ENCODE measurements at regions not wholly inside any gene's neighbourhood (a gene's known extent, or its start where the extent isn't known, plus 50 kb on each side); places are given as distances from the start of the nearest gene placed in this dataset.
A peak's percentile ranks its signal among the peaks of the same experiment; 100 is the strongest.
"Not testable (repeated sequence)": the region's sequence is repeated elsewhere in the genome, so short reads cannot be mapped to it uniquely, and the experiment has no call there.

DNA sequence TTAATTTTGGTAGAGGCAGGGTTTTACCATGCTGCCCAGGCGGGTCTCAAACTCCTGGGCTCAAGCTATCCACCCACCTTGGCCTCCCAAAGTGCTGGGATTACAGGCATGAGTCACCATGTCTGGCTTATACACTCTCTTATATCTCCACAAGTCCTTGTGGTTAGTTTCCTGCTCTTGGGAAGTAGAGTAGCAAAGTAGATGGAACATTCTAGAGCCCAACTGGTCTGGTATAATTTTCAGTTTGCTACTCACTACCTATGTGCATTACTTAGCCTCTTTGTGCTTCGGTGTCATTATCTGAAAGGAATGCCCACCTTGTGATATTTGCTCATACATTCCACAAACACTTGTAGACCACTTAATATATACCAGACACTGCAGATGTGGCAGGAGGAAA lies 96.6 kb upstream of the IPO9 start:
- H3K9me3 ChIP-seq (ENCODE audit: control insufficient read depth, insufficient read depth, low read length) = no peaks in the 10 kb centered on the region
- ChIA-PET POLR2A (interaction anchor here (0.6 kb wide), 1 partner anchor 24 kb away, joined by 3 read pairs; no protein-coding TSS in a partner anchor), CTCF (interaction anchor here (1.2 to 1.4 kb wide), 2 partner anchors 171 to 173 kb away, joined by 3 to 4 read pairs; no protein-coding TSS in a partner anchor)
- no peak overlapping the region for H3K4me3 ChIP-seq (ENCODE audit: low read depth, low read length)
- peak overlapping the region; percentile 31 for H3K27ac ChIP-seq (ENCODE audit: low read depth, low read length)
- DNase-seq (ENCODE audit: low read depth, low spot score) = no peak
- H3K27me3 ChIP-seq (ENCODE audit: control insufficient read depth, insufficient read depth, low read length) = no peaks in the 10 kb centered on the region
- TF ChIP-seq, protein P1, sequence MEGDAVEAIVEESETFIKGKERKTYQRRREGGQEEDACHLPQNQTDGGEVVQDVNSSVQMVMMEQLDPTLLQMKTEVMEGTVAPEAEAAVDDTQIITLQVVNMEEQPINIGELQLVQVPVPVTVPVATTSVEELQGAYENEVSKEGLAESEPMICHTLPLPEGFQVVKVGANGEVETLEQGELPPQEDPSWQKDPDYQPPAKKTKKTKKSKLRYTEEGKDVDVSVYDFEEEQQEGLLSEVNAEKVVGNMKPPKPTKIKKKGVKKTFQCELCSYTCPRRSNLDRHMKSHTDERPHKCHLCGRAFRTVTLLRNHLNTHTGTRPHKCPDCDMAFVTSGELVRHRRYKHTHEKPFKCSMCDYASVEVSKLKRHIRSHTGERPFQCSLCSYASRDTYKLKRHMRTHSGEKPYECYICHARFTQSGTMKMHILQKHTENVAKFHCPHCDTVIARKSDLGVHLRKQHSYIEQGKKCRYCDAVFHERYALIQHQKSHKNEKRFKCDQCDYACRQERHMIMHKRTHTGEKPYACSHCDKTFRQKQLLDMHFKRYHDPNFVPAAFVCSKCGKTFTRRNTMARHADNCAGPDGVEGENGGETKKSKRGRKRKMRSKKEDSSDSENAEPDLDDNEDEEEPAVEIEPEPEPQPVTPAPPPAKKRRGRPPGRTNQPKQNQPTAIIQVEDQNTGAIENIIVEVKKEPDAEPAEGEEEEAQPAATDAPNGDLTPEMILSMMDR (IDR thresholded peaks at IDR 0.05; ENCODE audit: low read depth, low read length) = no peak

DNA sequence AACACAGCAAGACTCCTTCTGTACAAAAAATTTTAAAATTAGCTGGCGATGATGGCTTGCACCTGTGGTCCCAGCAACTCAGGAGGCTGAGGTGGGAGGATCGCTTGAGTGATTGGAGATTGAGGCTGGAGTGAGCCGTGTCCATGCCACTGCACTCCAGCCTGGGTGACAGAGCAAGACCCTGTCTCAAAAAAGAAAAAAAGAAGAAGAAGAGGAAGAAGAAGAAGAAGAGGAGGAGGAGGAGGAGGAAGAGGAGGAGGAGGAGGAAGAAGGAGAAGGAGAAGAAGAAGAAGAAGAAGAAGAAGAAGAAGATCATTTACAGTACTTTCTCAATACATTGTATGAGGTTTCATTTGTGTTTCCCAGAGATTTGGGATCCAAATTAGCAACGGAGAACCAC lies 94.7 kb upstream of the IPO9 start:
- CTCF ChIA-PET = interaction anchor here (0.7 to 1.4 kb wide), 4 partner anchors 25 to 59 kb away, joined by 3 to 4 read pairs (median 4); no protein-coding TSS in a partner anchor
- H3K4me3 ChIP-seq (ENCODE audit: low read depth, low read length); DNase-seq (ENCODE audit: low read depth, low spot score); POLR2A ChIA-PET; H3K27ac ChIP-seq (ENCODE audit: low read depth, low read length); H3K9me3 ChIP-seq (ENCODE audit: control insufficient read depth, insufficient read depth, low read length); H3K27me3 ChIP-seq (ENCODE audit: control insufficient read depth, insufficient read depth, low read length): not testable (repeated sequence)

DNA sequence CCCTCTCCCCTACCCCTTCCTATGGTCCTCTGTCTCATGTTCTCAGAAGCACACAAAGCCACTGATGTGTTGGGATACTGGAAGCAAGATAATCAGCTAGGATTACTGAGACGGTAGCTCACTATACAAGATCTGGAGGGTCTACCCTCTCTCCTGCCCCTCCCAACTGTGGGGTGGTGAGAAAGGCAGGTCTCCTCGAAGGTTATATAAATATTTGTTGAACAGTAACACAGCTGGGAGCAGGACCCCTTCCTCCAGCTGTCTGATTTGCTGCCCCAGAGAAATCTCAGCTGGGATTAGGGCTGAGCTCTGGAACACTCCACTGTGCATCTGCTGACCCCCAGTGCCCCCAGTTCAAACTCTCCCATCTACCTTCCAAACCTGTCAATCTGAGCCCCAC lies 94.2 kb upstream of the IPO9 start:
- Histone ChIP-seq H3K27me3 (ENCODE audit: control insufficient read depth, insufficient read depth, low read length) (no peaks in the 10 kb centered on the region), H3K4me3 (ENCODE audit: low read depth, low read length) (no peak overlapping the region), H3K9me3 (ENCODE audit: control insufficient read depth, insufficient read depth, low read length) (no peaks in the 10 kb centered on the region; the same call in 1 of the 2 replicates), H3K27ac (ENCODE audit: low read depth, low read length) (no peak overlapping the region)
- DNase-seq (ENCODE audit: low read depth, low spot score) = no peak
- TF ChIP-seq, protein P1 (IDR thresholded peaks at IDR 0.05; ENCODE audit: low read depth, low read length) = no peak
- ChIA-PET CTCF (interaction anchor here (0.7 to 1.2 kb wide), 3 partner anchors 26 to 58 kb away, joined by 3 to 4 read pairs (median 3); no protein-coding TSS in a partner anchor), POLR2A (no interaction called here)

DNA sequence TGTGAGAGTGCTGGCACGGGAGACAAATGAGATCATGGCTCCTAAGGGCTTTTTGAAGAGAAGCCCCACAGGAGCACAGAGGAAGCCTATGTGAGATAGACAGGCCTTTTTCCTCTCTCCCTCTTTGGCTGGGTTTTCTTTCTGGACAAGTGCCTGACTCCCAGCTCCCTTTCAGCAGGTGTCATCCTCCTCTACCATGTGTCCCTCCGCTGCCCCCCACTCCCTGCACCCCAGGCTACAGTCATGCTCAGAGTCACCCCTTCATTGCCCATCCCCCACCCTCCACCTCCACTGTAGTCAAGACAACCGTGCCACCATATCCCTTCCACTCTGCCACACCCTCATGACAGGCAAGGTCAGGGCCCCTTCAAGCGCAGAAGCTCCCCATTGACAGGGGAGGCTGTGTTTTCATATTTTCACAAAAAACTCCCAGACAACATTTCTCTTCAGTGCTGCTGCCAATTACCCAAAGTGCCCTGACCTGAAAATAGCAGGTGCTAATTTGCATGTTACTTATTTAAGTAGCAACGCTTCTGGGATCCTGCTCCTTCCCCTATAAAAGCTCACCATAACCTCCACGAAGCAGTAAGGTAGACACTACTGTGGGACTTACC lies 92.1 kb upstream of the IPO9 start:
- ChIA-PET CTCF (interaction anchor here (1.1 to 2.3 kb wide), 3 partner anchors 27 to 56 kb away, joined by 4 to 10 read pairs (median 5); no protein-coding TSS in a partner anchor), POLR2A (interaction anchor here (1.4 kb wide), 1 partner anchor 22 kb away, joined by 8 read pairs; no protein-coding TSS in a partner anchor)
- peak overlapping the region; percentile 65 for H3K27ac ChIP-seq (ENCODE audit: low read depth, low read length)
- H3K4me3 ChIP-seq (ENCODE audit: low read depth, low read length) = no peak overlapping the region
- TF ChIP-seq, protein P1 (IDR thresholded peaks at IDR 0.05; ENCODE audit: low read depth, low read length) = no peak
- H3K27me3 ChIP-seq (ENCODE audit: control insufficient read depth, insufficient read depth, low read length) = no peaks in the 10 kb centered on the region
- no peaks in the 10 kb centered on the region; the same call in 1 of the 2 replicates for H3K9me3 ChIP-seq (ENCODE audit: control insufficient read depth, insufficient read depth, low read length)
- DNase-seq (ENCODE audit: low read depth, low spot score) = no peak

DNA sequence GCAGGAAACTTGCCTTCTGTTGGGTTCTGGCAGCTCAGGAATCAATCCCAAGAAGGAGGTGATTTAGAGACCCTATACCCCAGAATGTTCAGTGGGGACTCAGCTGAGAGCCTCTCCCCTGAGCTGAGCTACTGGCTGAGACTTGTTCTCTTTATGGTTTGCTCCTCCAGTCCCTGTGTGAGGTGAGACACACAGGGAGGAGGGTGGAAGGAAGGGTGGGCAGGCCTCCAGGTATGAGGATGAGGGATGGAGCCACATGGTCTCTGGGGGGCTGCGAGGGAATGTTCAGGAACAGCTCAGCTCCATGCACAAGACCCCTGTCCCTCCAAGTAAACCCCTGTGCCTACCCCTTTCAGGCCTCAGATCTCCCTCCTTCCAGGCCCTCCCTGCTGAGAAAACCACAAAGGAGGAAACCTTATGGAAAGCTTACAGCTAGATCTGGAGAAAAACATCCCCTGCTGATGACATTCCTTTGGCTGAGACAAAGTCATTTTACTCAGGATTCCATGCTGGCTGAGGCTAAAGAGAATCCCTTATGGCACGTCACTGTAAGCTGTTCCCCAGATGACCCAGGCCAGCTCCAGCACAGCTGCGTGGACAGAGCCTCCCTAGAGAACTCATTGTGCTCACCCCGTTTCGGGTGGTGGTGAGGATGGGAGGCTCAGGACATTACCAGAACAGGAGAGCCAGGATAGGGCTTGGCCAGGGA lies 91.5 kb upstream of the IPO9 start:
- no peaks in the 10 kb centered on the region for H3K27me3 ChIP-seq (ENCODE audit: control insufficient read depth, insufficient read depth, low read length)
- DNase-seq (ENCODE audit: low read depth, low spot score) = no peak
- POLR2A ChIA-PET = interaction anchor here (0.6 to 1.4 kb wide), 4 partner anchors 15 to 271 kb away, joined by 3 to 8 read pairs (median 4); no protein-coding TSS in a partner anchor
- peak overlapping the region; percentile 65 for H3K27ac ChIP-seq (ENCODE audit: low read depth, low read length)
- H3K4me3 ChIP-seq (ENCODE audit: low read depth, low read length) = no peak overlapping the region
- no peaks in the 10 kb centered on the region; the same call in 1 of the 2 replicates for H3K9me3 ChIP-seq (ENCODE audit: control insufficient read depth, insufficient read depth, low read length)
- TF ChIP-seq, protein P1 (IDR thresholded peaks at IDR 0.05; ENCODE audit: low read depth, low read length) = no peak
- CTCF ChIA-PET = interaction anchor here (1.1 to 2.3 kb wide), 3 partner anchors 28 to 55 kb away, joined by 4 to 10 read pairs (median 5); no protein-coding TSS in a partner anchor
